ENCODE measurements at regions not wholly inside any gene's neighbourhood (a gene's known extent, or its start where the extent isn't known, plus 50 kb on each side); places are given as distances from the start of the nearest gene placed in this dataset.

GRCh38 chr21:38942748-38943211, 137.1 kb downstream of the ETS2 start:
- TF ChIP-seq MAX (IDR thresholded peaks at IDR 0.05), result no peak
- TF ChIP-seq, protein P1, sequence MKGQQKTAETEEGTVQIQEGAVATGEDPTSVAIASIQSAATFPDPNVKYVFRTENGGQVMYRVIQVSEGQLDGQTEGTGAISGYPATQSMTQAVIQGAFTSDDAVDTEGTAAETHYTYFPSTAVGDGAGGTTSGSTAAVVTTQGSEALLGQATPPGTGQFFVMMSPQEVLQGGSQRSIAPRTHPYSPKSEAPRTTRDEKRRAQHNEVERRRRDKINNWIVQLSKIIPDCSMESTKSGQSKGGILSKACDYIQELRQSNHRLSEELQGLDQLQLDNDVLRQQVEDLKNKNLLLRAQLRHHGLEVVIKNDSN (IDR thresholded peaks at IDR 0.05), result no peak
- no peak for TF ChIP-seq RAD21 (IDR thresholded peaks at IDR 0.05; ENCODE audit: low read depth)

GRCh38 chr21:38938769-38939168, 133.0 kb downstream of the ETS2 start:
- TF ChIP-seq FOXM1 (IDR thresholded peaks at IDR 0.05; ENCODE audit: borderline replicate concordance, low read depth) (no peak), CEBPB (IDR thresholded peaks at IDR 0.05) (no peak), RAD21 (IDR thresholded peaks at IDR 0.05; ENCODE audit: low read depth) (no peak), TEAD4 (IDR thresholded peaks at IDR 0.05) (no peak), EGR1 (IDR thresholded peaks at IDR 0.05) (no peak), TCF12 (IDR thresholded peaks at IDR 0.05; ENCODE audit: low read depth) (no peak), ZBTB7A (IDR thresholded peaks at IDR 0.05; ENCODE audit: low read depth) (no peak), CREB1 (IDR thresholded peaks at IDR 0.05; ENCODE audit: low read depth) (no peak), NFIC (IDR thresholded peaks at IDR 0.05) (no peak)

GRCh38 chr21:38938343-38938742, 132.6 kb downstream of the ETS2 start:
- TF ChIP-seq MAX (IDR thresholded peaks at IDR 0.05) (no peak), TEAD4 (IDR thresholded peaks at IDR 0.05) (no peak), FOXM1 (IDR thresholded peaks at IDR 0.05; ENCODE audit: borderline replicate concordance, low read depth) (no peak), ZBTB7A (IDR thresholded peaks at IDR 0.05; ENCODE audit: low read depth) (no peak), CEBPB (IDR thresholded peaks at IDR 0.05) (no peak), YY1 (IDR thresholded peaks at IDR 0.05; ENCODE audit: low read depth) (no peak), EGR1 (IDR thresholded peaks at IDR 0.05) (no peak), NFIC (IDR thresholded peaks at IDR 0.05) (no peak), CREB1 (IDR thresholded peaks at IDR 0.05; ENCODE audit: low read depth) (no peak), RAD21 (IDR thresholded peaks at IDR 0.05; ENCODE audit: low read depth) (no peak), TCF12 (IDR thresholded peaks at IDR 0.05; ENCODE audit: low read depth) (no peak), EP300 (IDR thresholded peaks at IDR 0.05; ENCODE audit: borderline replicate concordance) (no peak), TAF1 (IDR thresholded peaks at IDR 0.05; ENCODE audit: low read depth) (no peak)
- TF ChIP-seq, protein P1 (IDR thresholded peaks at IDR 0.05), result no peak
- TF ChIP-seq, protein P2, sequence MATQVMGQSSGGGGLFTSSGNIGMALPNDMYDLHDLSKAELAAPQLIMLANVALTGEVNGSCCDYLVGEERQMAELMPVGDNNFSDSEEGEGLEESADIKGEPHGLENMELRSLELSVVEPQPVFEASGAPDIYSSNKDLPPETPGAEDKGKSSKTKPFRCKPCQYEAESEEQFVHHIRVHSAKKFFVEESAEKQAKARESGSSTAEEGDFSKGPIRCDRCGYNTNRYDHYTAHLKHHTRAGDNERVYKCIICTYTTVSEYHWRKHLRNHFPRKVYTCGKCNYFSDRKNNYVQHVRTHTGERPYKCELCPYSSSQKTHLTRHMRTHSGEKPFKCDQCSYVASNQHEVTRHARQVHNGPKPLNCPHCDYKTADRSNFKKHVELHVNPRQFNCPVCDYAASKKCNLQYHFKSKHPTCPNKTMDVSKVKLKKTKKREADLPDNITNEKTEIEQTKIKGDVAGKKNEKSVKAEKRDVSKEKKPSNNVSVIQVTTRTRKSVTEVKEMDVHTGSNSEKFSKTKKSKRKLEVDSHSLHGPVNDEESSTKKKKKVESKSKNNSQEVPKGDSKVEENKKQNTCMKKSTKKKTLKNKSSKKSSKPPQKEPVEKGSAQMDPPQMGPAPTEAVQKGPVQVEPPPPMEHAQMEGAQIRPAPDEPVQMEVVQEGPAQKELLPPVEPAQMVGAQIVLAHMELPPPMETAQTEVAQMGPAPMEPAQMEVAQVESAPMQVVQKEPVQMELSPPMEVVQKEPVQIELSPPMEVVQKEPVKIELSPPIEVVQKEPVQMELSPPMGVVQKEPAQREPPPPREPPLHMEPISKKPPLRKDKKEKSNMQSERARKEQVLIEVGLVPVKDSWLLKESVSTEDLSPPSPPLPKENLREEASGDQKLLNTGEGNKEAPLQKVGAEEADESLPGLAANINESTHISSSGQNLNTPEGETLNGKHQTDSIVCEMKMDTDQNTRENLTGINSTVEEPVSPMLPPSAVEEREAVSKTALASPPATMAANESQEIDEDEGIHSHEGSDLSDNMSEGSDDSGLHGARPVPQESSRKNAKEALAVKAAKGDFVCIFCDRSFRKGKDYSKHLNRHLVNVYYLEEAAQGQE (IDR thresholded peaks at IDR 0.05; ENCODE audit: low read depth), result no peak

GRCh38 chr21:38937844-38938243, 132.1 kb downstream of the ETS2 start:
- TF ChIP-seq CEBPB (IDR thresholded peaks at IDR 0.05), result no peak
- no peak for TF ChIP-seq EP300 (IDR thresholded peaks at IDR 0.05; ENCODE audit: borderline replicate concordance)
- no peak for TF ChIP-seq TEAD4 (IDR thresholded peaks at IDR 0.05)
- no peak for TF ChIP-seq MAX (IDR thresholded peaks at IDR 0.05)
- no peak for TF ChIP-seq EGR1 (IDR thresholded peaks at IDR 0.05)
- TF ChIP-seq NFIC (IDR thresholded peaks at IDR 0.05), result no peak
- TF ChIP-seq ZBTB7A (IDR thresholded peaks at IDR 0.05; ENCODE audit: low read depth), result no peak
- no peak for TF ChIP-seq RAD21 (IDR thresholded peaks at IDR 0.05; ENCODE audit: low read depth)
- no peak for TF ChIP-seq TCF12 (IDR thresholded peaks at IDR 0.05; ENCODE audit: low read depth)
- no peak for TF ChIP-seq CREB1 (IDR thresholded peaks at IDR 0.05; ENCODE audit: low read depth)
- TF ChIP-seq TAF1 (IDR thresholded peaks at IDR 0.05; ENCODE audit: low read depth), result no peak
- TF ChIP-seq, protein P2 (IDR thresholded peaks at IDR 0.05; ENCODE audit: low read depth), result no peak
- TF ChIP-seq, protein P1 (IDR thresholded peaks at IDR 0.05), result no peak
- no peak for TF ChIP-seq FOXM1 (IDR thresholded peaks at IDR 0.05; ENCODE audit: borderline replicate concordance, low read depth)
- no peak for TF ChIP-seq YY1 (IDR thresholded peaks at IDR 0.05; ENCODE audit: low read depth)

DNA sequence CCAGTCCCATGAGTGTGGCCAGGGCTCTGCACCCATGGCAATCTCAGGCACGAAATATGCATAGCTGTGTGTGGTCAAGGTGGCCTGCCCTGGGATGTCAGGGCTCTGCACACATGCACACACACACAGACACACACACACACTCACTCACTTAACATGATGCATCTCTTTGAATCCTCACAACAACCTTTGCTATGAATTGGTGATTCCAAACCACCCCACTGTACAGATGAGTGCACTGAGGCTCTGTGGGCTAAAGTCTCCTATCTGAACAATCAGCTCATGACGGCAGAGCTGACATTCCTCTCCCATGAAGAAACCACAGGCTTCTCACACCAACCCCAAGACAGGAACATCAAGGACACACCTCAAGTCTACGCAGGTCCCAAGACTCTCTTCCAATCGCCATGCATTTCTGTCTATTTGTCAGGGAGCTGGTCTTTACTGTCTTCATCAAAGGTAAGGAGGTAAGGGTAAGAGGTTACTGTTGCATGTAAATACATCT, 131.6 kb downstream of the ETS2 start:
- TF ChIP-seq, protein P1 (IDR thresholded peaks at IDR 0.05), result no peak
- TF ChIP-seq EP300 (IDR thresholded peaks at IDR 0.05; ENCODE audit: borderline replicate concordance) (no peak), NFIC (IDR thresholded peaks at IDR 0.05) (no peak), TEAD4 (IDR thresholded peaks at IDR 0.05) (no peak), CEBPB (IDR thresholded peaks at IDR 0.05) (no peak), MAX (IDR thresholded peaks at IDR 0.05) (no peak), CREB1 (IDR thresholded peaks at IDR 0.05; ENCODE audit: low read depth) (no peak), ZBTB7A (IDR thresholded peaks at IDR 0.05; ENCODE audit: low read depth) (no peak), FOXM1 (IDR thresholded peaks at IDR 0.05; ENCODE audit: borderline replicate concordance, low read depth) (no peak), RAD21 (IDR thresholded peaks at IDR 0.05; ENCODE audit: low read depth) (no peak), YY1 (IDR thresholded peaks at IDR 0.05; ENCODE audit: low read depth) (no peak), TCF12 (IDR thresholded peaks at IDR 0.05; ENCODE audit: low read depth) (no peak), EGR1 (IDR thresholded peaks at IDR 0.05) (no peak), TAF1 (IDR thresholded peaks at IDR 0.05; ENCODE audit: low read depth) (no peak)
- TF ChIP-seq, protein P2 (IDR thresholded peaks at IDR 0.05; ENCODE audit: low read depth), result no peak

Measured in Ishikawa (cell line).